IPS-NIHi11 (cell line): ENCODE measurements at regions not wholly inside any gene's neighbourhood (a gene's known extent, or its start where the extent isn't known, plus 50 kb on each side); places are given as distances from the start of the nearest gene placed in this dataset.
A peak's percentile ranks its signal among the peaks of the same experiment; 100 is the strongest.
"Not testable (repeated sequence)": the region's sequence is repeated elsewhere in the genome, so short reads cannot be mapped to it uniquely, and the experiment has no call there.

Experiments
- DNase-seq: peaks from one replicate; pipeline ENCODE4 v3.0.0; 2012; ENCODE audit warnings: mixed read lengths, low spot score

- DNase-seq, result no peak
Measured at GRCh38 chr1:232416026-232416568, 213.8 kb downstream of the SIPA1L2 start.

GRCh38 chr1:232415481-232415880, 214.5 kb downstream of the SIPA1L2 start:
- not testable (repeated sequence) for DNase-seq

GRCh38 chr1:232414100-232414499, 215.8 kb downstream of the SIPA1L2 start:
- DNase-seq, result no peak

- no peak for DNase-seq
Measured at GRCh38 chr1:232413674-232414073, 216.3 kb downstream of the SIPA1L2 start.

- DNase-seq, result no peak
Measured at GRCh38 chr1:232409584-232409983, 220.3 kb downstream of the SIPA1L2 start.

GRCh38 chr1:232407120-232407519, 222.8 kb downstream of the SIPA1L2 start:
- DNase-seq, result no peak

- DNase-seq, result no peak
Measured at GRCh38 chr1:232405781-232406180, 224.2 kb downstream of the SIPA1L2 start.

GRCh38 chr1:232404981-232405731, 224.8 kb downstream of the SIPA1L2 start:
- DNase-seq, result peak; percentile 33

- DNase-seq, result no peak
Measured at GRCh38 chr1:232404227-232404626, 225.7 kb downstream of the SIPA1L2 start.

GRCh38 chr1:232403017-232403714, 226.8 kb downstream of the SIPA1L2 start:
- no peak for DNase-seq

GRCh38 chr1:232398823-232399222, 231.1 kb downstream of the SIPA1L2 start:
- no peak for DNase-seq

- no peak for DNase-seq
Measured at GRCh38 chr1:232393444-232394146, 236.3 kb downstream of the SIPA1L2 start.

- no peak for DNase-seq
Measured at GRCh38 chr1:232393010-232393409, 236.9 kb downstream of the SIPA1L2 start.

GRCh38 chr1:232390590-232390989, 239.3 kb downstream of the SIPA1L2 start:
- DNase-seq, result no peak

- no peak for DNase-seq
Measured at GRCh38 chr1:232389744-232390143, 240.2 kb downstream of the SIPA1L2 start.

GRCh38 chr1:232388363-232388762, 241.6 kb downstream of the SIPA1L2 start:
- DNase-seq, result no peak

- no peak for DNase-seq
Measured at GRCh38 chr1:232386721-232387510, 243.0 kb downstream of the SIPA1L2 start.

- DNase-seq, result no peak
Measured at GRCh38 chr1:232386294-232386693, 243.6 kb downstream of the SIPA1L2 start.

GRCh38 chr1:232385221-232385620, 244.7 kb downstream of the SIPA1L2 start:
- no peak for DNase-seq

- no peak for DNase-seq
Measured at GRCh38 chr1:232384171-232384883, 245.6 kb downstream of the SIPA1L2 start.

GRCh38 chr1:232383455-232384123, 246.3 kb downstream of the SIPA1L2 start:
- no peak for DNase-seq
